ENCODE measurements at regions not wholly inside any gene's neighbourhood (a gene's known extent, or its start where the extent isn't known, plus 50 kb on each side); places are given as distances from the start of the nearest gene placed in this dataset.
"Not testable (repeated sequence)": the region's sequence is repeated elsewhere in the genome, so short reads cannot be mapped to it uniquely, and the experiment has no call there.

- ChIA-PET CTCF (no interaction called here), POLR2A (no interaction called here)
- Histone ChIP-seq H3K27ac (no peak overlapping the region), H3K4me3 (no peak overlapping the region), H3K4me2 (no peak overlapping the region), H3K4me1 (no peaks in the 10 kb centered on the region), H3K9me3 (no peaks in the 10 kb centered on the region)
- WGBS (ENCODE audit: missing lambda C conversion rate), result 14% methylated on average over 3 of the region's 3 CpGs
- ATAC-seq (no peak), FAIRE-seq (peak; percentile 49), DNase-seq (ENCODE audit: low read depth in 1 of 2, low spot score in 1 of 2) (no peak)
- TF ChIP-seq HOXB5 (CRISPR knock-in tag; IDR thresholded peaks at IDR 0.05), result no peak
- TF ChIP-seq USF2 (IDR thresholded peaks at IDR 0.05), result no peak
- no peak for TF ChIP-seq TFCP2L1 (CRISPR knock-in tag; IDR thresholded peaks at IDR 0.05)
- no peak for TF ChIP-seq MAZ (IDR thresholded peaks at IDR 0.05; ENCODE audit: borderline replicate concordance, low read depth, low read length)
- no peak for TF ChIP-seq BHLHE40 (IDR thresholded peaks at IDR 0.05; ENCODE audit: low read depth, low read length)
- no peak for TF ChIP-seq HMGXB4 (CRISPR knock-in tag; IDR thresholded peaks at IDR 0.05; ENCODE audit: borderline replicate concordance)
- TF ChIP-seq EHMT2 (IDR thresholded peaks at IDR 0.05; ENCODE audit: low read depth), result no peak
- TF ChIP-seq RARB (CRISPR knock-in tag; IDR thresholded peaks at IDR 0.05), result no peak
- TF ChIP-seq ZFP36 (IDR thresholded peaks at IDR 0.05; ENCODE audit: borderline replicate concordance, partially characterized antibody), result no peak
- TF ChIP-seq SREBF2 (IDR thresholded peaks at IDR 0.05), result no peak
- TF ChIP-seq NFE2L2 (conservative IDR thresholded peaks at IDR 0.05; ENCODE audit: low read length), result no peak
- TF ChIP-seq BCL3 (IDR thresholded peaks at IDR 0.05), result no peak
- no peak for TF ChIP-seq EP300 (IDR thresholded peaks at IDR 0.05)
- TF ChIP-seq ZC3H11A (IDR thresholded peaks at IDR 0.05), result no peak
- TF ChIP-seq HES2 (IDR thresholded peaks at IDR 0.05), result no peak
- no peak for TF ChIP-seq ESRRA (IDR thresholded peaks at IDR 0.05; ENCODE audit: borderline replicate concordance, low read length)
Observed at GRCh38 chrX:128408842-128409241, 356.6 kb upstream of the ACTRT1 start.

- peak overlapping the region in 1 of 2 experiments; percentile 31; a peak in 1 of 6 replicates for H3K27ac ChIP-seq
- ATAC-seq, result no peak
- no peaks in the 10 kb centered on the region for H3K9me3 ChIP-seq
- TF ChIP-seq HMGXB4 (CRISPR knock-in tag; IDR thresholded peaks at IDR 0.05; ENCODE audit: borderline replicate concordance) (no peak), EHMT2 (IDR thresholded peaks at IDR 0.05; ENCODE audit: low read depth) (no peak)
- FAIRE-seq, result peak; percentile 86
- POLR2A ChIA-PET, result no interaction called here
- H3K4me3 ChIP-seq, result no peak overlapping the region
- CTCF ChIA-PET, result no interaction called here
- H3K4me1 ChIP-seq, result no peaks in the 10 kb centered on the region
- DNase-seq (ENCODE audit: low read depth in 1 of 2, low spot score in 1 of 2), result peak in 1 of 2 experiments; percentile 4
- 0% methylated on average over 3 of the region's 3 CpGs for WGBS (ENCODE audit: missing lambda C conversion rate)
- peak overlapping the region; percentile 25; the same call in 1 of the 3 replicates for H3K4me2 ChIP-seq
Observed at GRCh38 chrX:128396601-128397000, 344.4 kb upstream of the ACTRT1 start.

GRCh38 chrX:128383846-128384245 is 331.6 kb upstream of the ACTRT1 start:
- H3K9me3 ChIP-seq, ATAC-seq, H3K4me2 ChIP-seq, CTCF ChIA-PET, H3K4me1 ChIP-seq, H3K4me3 ChIP-seq, POLR2A ChIA-PET, FAIRE-seq: not testable (repeated sequence)
- 25% methylated on average over 1 of the region's 3 CpGs for WGBS (ENCODE audit: missing lambda C conversion rate)
- DNase-seq (ENCODE audit: low read depth in 1 of 2, low spot score in 1 of 2), result peak in 1 of 2 experiments; percentile 22
- H3K27ac ChIP-seq, result 0 out of 6 replicates have a peak overlapping the region, but pooled peaks of 1 of the 2 experiments have one; percentile 28

Measured in A549 (cell line).